ENCODE measurements at regions not wholly inside any gene's neighbourhood (a gene's known extent, or its start where the extent isn't known, plus 50 kb on each side); places are given as distances from the start of the nearest gene placed in this dataset.

GRCh38 chr2:156189584-156189983 lies 142.9 kb downstream of the NR4A2 start:
- Histone ChIP-seq H3K18ac (ENCODE audit: extremely low read depth, low read length) (no peak overlapping the region), H3K27me3 (replicated peaks in 1 of 4; ENCODE audit: control insufficient read depth in 3 of 4, extremely low read depth in 1 of 4, insufficient read depth in 3 of 4, low read length in 3 of 4) (no peaks in the 10 kb centered on the region), H3K4ac (replicated peaks; ENCODE audit: insufficient read length, low read depth, low read length) (no peak overlapping the region), H3K79me1 (ENCODE audit: low read depth, low read length) (no peaks in the 10 kb centered on the region), H3K79me2 (ENCODE audit: control insufficient read depth in 1 of 2, insufficient read depth in 2 of 2, low read length in 2 of 2) (no peaks in the 10 kb centered on the region), H3K9ac (replicated peaks in 1 of 4; ENCODE audit: extremely low read depth in 1 of 4, low read depth in 3 of 4, low read length in 3 of 4) (no peak overlapping the region), H2AFZ (ENCODE audit: low read length) (no peak overlapping the region), H2BK20ac (ENCODE audit: low read length) (no peak overlapping the region), H3K4me1 (replicated peaks in 1 of 4; ENCODE audit: control insufficient read depth in 3 of 4, insufficient read depth in 4 of 4, low read length in 3 of 4) (no peaks in the 10 kb centered on the region), H3K27ac (ENCODE audit: low read depth, low read length) (no peak overlapping the region), H3K4me3 (ENCODE audit: extremely low read depth in 1 of 4, insufficient read depth in 2 of 4, low read depth in 3 of 4, low read length in 4 of 4) (no peak overlapping the region), H2BK5ac (ENCODE audit: low read depth, low read length) (no peak overlapping the region), H2AK5ac (ENCODE audit: low read depth, low read length) (no peak overlapping the region; the same call in 1 of the 2 replicates), H2BK15ac (ENCODE audit: low read length) (no peak overlapping the region), H3K4me2 (ENCODE audit: insufficient read depth in 1 of 2, low read depth in 2 of 2, low read length in 2 of 2) (no peak overlapping the region), H4K5ac (ENCODE audit: insufficient read length, low read depth, low read length) (no peak overlapping the region), H3K23ac (ENCODE audit: insufficient read length) (no peak overlapping the region), H4K8ac (ENCODE audit: extremely low read depth, insufficient read depth, low read length) (no peak overlapping the region), H3K56ac (replicated peaks; ENCODE audit: insufficient read length, low read depth, low read length) (no peak overlapping the region), H3K9me3 (ENCODE audit: insufficient read depth in 2 of 2, low read depth in 1 of 2, low read length in 1 of 2) (no peaks in the 10 kb centered on the region), H3K36me3 (ENCODE audit: control insufficient read depth in 2 of 4, insufficient read depth in 4 of 4, low read length in 3 of 4) (no peaks in the 10 kb centered on the region), H2BK12ac (ENCODE audit: low read depth, low read length) (no peak overlapping the region), H4K91ac (replicated peaks; ENCODE audit: insufficient read length, low read length) (no peak overlapping the region), H3K14ac (ENCODE audit: insufficient read length) (no peak overlapping the region), H4K20me1 (replicated peaks in 1 of 2; ENCODE audit: control insufficient read depth in 1 of 2, insufficient read depth in 2 of 2, low read length in 2 of 2) (no peaks in the 10 kb centered on the region), H3K23me2 (ENCODE audit: low read depth, low read length) (no peaks in the 10 kb centered on the region), H2BK120ac (replicated peaks; ENCODE audit: low read depth, low read length) (no peak overlapping the region)
- 87% methylated on average over 3 of the region's 3 CpGs; no CpG with 5 or more reads in 1 of the 2 experiments for WGBS, 2 experiments (ENCODE audit: extremely low coverage in 1 of 2, insufficient coverage in 1 of 2, insufficient read length in 1 of 2, insufficient replicate concordance in 2 of 2, low coverage in 1 of 2, low lambda C conversion rate in 2 of 2, missing lambda C conversion rate in 1 of 2)
- DNase-seq (ENCODE audit: low read depth in 1 of 2, low spot score in 2 of 2) = no peak
- no peak for FAIRE-seq
- ChIA-PET POLR2A (ENCODE audit: partially characterized antibody) (interaction anchor here (1.1 kb wide), 1 partner anchor 15 kb away, joined by 3 read pairs; no protein-coding TSS in a partner anchor), CTCF (ENCODE audit: partially characterized antibody) (interaction anchor here (1.0 to 1.5 kb wide), 2 partner anchors 26 to 65 kb away, joined by 3 read pairs; no protein-coding TSS in a partner anchor)
- TF ChIP-seq BRCA1 (IDR thresholded peaks at IDR 0.05; ENCODE audit: low read depth, low read length) (no peak), ATF3 (IDR thresholded peaks at IDR 0.05; ENCODE audit: insufficient read depth, low read depth, low read length) (no peak), ZNF274 (IDR thresholded peaks at IDR 0.05; ENCODE audit: borderline replicate concordance, extremely low read depth, low read length) (no peak), CEBPB (IDR thresholded peaks at IDR 0.05; ENCODE audit: low read depth, low read length) (peak; percentile 32; the same call in 1 of the 2 replicates)

Data from H1 (cell line).